Testis (tissue), 2 donors: ENCODE measurements at regions not wholly inside any gene's neighbourhood (a gene's known extent, or its start where the extent isn't known, plus 50 kb on each side); places are given as distances from the start of the nearest gene placed in this dataset.

Experiments used
- CTCF ChIP-seq, 3 experiments: fragments of 450-650 bp in 2 of 3; fragments of 200-600 bp in 1 of 3; sonication (generic) in 1 of 3; IDR thresholded peaks; one replicate each; pipeline ENCODE4 v1.5.1; 2016 to 2019; ENCODE audit warnings: antibody characterized with exemption in 3 of 3, mild to moderate bottlenecking in 2 of 3, moderate library complexity in 1 of 3
- POLR2A ChIP-seq: fragments of 450-650 bp; IDR thresholded peaks from one replicate; pipeline ENCODE4 v1.6.1; 2017; ENCODE audit warnings: antibody characterized with exemption, mild to moderate bottlenecking, moderate library complexity

DNA sequence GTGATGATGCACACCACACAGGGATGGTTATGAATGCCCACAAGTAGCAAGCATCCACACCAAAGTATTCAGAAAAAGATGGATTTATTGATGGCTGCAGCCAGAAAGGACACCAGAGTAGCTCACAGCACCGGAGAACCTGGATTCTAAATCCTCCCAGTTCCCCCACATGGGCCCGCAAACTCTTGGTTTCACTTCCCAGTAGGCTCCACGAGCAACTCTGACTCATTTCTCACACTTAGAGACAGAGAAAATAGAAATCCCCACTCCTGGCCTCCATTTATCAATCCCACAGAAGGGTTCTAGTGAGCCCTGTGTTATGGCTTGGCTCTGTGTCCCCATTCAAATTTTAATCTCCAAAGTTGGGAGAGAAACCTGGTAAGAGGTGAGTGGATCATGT lies 426.7 kb upstream of the MYT1L start:
- no peak for TF ChIP-seq CTCF (IDR thresholded peaks at IDR 0.05)
- no peak for TF ChIP-seq POLR2A
